GM18951 (cell line): ENCODE measurements at regions not wholly inside any gene's neighbourhood (a gene's known extent, or its start where the extent isn't known, plus 50 kb on each side); places are given as distances from the start of the nearest gene placed in this dataset.

Source experiments
- POLR2A ChIP-seq: IDR thresholded peaks from 4 replicates; pipeline ENCODE4 v1.6.1; 2011; ENCODE audit warnings: mild to moderate bottlenecking; ENCODE audit not compliant: insufficient read length, insufficient read depth; ENCODE audit errors: extremely low read depth
- in situ Hi-C: fragments of 300-500 bp; cut with MboI; formaldehyde crosslinking; loops from one replicate; pipeline ENCODE4 v1.12.0; 2022; ENCODE audit warnings: low sequenced_read_pairs, mixed read lengths, inconsistent platforms; ENCODE audit not compliant: unreplicated experiment

GRCh38 chr12:32032205-32032810 lies 73.1 kb downstream of the RESF1 start:
- TF ChIP-seq POLR2A = no peak
- in situ Hi-C loops = no loop called here

- no peak for TF ChIP-seq POLR2A
- in situ Hi-C loops = no loop called here
Observed at GRCh38 chr12:32033406-32033805, 73.2 kb upstream of the BICD1 start.

GRCh38 chr12:32034045-32034444 lies 72.6 kb upstream of the BICD1 start:
- no peak for TF ChIP-seq POLR2A
- in situ Hi-C loops = no loop called here

- in situ Hi-C loops = no loop called here
- no peak for TF ChIP-seq POLR2A
Observed at GRCh38 chr12:32036477-32037263, 70.0 kb upstream of the BICD1 start.

- no peak for TF ChIP-seq POLR2A
- in situ Hi-C loops = no loop called here
Observed at GRCh38 chr12:32039347-32039746, 67.3 kb upstream of the BICD1 start.

- no peak for TF ChIP-seq POLR2A
- in situ Hi-C loops = no loop called here
Observed at GRCh38 chr12:32039917-32040575, 66.6 kb upstream of the BICD1 start.

- no peak for TF ChIP-seq POLR2A
- in situ Hi-C loops = no loop called here
Observed at GRCh38 chr12:32043928-32044549, 62.6 kb upstream of the BICD1 start.

GRCh38 chr12:32047357-32048212 lies 59.1 kb upstream of the BICD1 start:
- TF ChIP-seq POLR2A = no peak
- in situ Hi-C loops = no loop called here

- TF ChIP-seq POLR2A = no peak
- in situ Hi-C loops = no loop called here
Observed at GRCh38 chr12:32048791-32049190, 57.9 kb upstream of the BICD1 start.

GRCh38 chr12:32049956-32050355 lies 56.7 kb upstream of the BICD1 start:
- no peak for TF ChIP-seq POLR2A
- in situ Hi-C loops = loop anchor here (25.0 kb wide), 2 partner anchors 262 to 388 kb away; partner anchors contain the start of gene ETFBKMT

GRCh38 chr12:32051511-32052211 lies 55.0 kb upstream of the BICD1 start:
- no peak for TF ChIP-seq POLR2A
- in situ Hi-C loops = loop anchor here (25.0 kb wide), 2 partner anchors 261 to 389 kb away; partner anchors contain the start of gene ETFBKMT

GRCh38 chr12:32052212-32052713 lies 54.4 kb upstream of the BICD1 start:
- no peak for TF ChIP-seq POLR2A
- in situ Hi-C loops = loop anchor here (25.0 kb wide), 2 partner anchors 260 to 390 kb away; partner anchors contain the start of gene ETFBKMT
